HCT116 (cell line): ENCODE measurements at regions not wholly inside any gene's neighbourhood (a gene's known extent, or its start where the extent isn't known, plus 50 kb on each side); places are given as distances from the start of the nearest gene placed in this dataset.

Experiments used
- ATAC-seq: fragments of 200-7000 bp; cut with Tn5 transposase; 2 replicates; pipeline ENCODE4 v1.9.1; 2020; ENCODE audit warnings: mild to moderate bottlenecking, moderate library complexity
- BruUV-seq: library from RNA; stranded (reverse); fragments of 400-500 nt; replicated peaks from 2 replicates; lab custom pipeline; 2021; lab: Mats Ljungman, UMichigan
- CTCF ChIA-PET: fragments of 300-600 bp; sonication (Branson Sonifier 250); formaldehyde crosslinking; loops from one replicate; lab custom pipeline; 2021; ENCODE audit warnings: antibody characterized with exemption; lab: Charles Lee
- POLR2A ChIA-PET: fragments of 300-600, 350-600 bp; sonication (Branson Sonifier 250); formaldehyde crosslinking; loops from one replicate; lab custom pipeline; 2021; ENCODE audit warnings: antibody characterized with exemption; lab: Charles Lee
- RAD21 ChIA-PET, 2 experiments: fragments of 300-600 bp; sonication (Branson Sonifier 250); formaldehyde crosslinking; loops; one replicate each; lab custom pipeline; 2023; ENCODE audit warnings: low total read pairs in 2 of 2; ENCODE audit not compliant: uncharacterized antibody in 2 of 2, unreplicated experiment in 2 of 2, low non-redundant PET in 1 of 2; lab: Charles Lee
- DNase-seq: peaks from one replicate; pipeline ENCODE4 v3.0.0-alpha.2; 2010; ENCODE audit warnings: low read depth, low spot score
- H2AFZ ChIP-seq: fragments of 200-600 bp; shearing (Covaris generic), sonication (generic); 2 replicates; pipeline ENCODE4 v1.6.1; 2017; ENCODE audit warnings: low read depth, mixed run types, mixed read lengths, antibody characterized with exemption, low read length; ENCODE audit not compliant: poor library complexity, severe bottlenecking
- H3K27ac ChIP-seq: 2 replicates; pipeline ENCODE4 v1.5.1; 2012; ENCODE audit warnings: low read depth, low read length
- H3K27me3 ChIP-seq: fragments of 200-600 bp; sonication (generic); 2 replicates; pipeline ENCODE4 v1.6.1; 2016; ENCODE audit warnings: mixed run types, low read length, mixed read lengths; ENCODE audit not compliant: insufficient read depth
- H3K36me3 ChIP-seq, 2 experiments: fragments of 200-500 bp in 1 of 2; fragments of 200-600 bp in 1 of 2; sonication (Bioruptor generic) in 1 of 2; sonication (generic) in 1 of 2; 2 replicates each; pipeline versions ENCODE4 v1.5.1 to v1.6.1; 2014 to 2016; ENCODE audit warnings: low read length in 2 of 2, inconsistent platforms in 1 of 2, mixed read lengths in 1 of 2, mixed run types in 1 of 2; ENCODE audit not compliant: insufficient read depth in 2 of 2, control insufficient read depth in 1 of 2
- H3K4me1 ChIP-seq, 2 experiments: fragments of 200-600 bp in 1 of 2; sonication (generic) in 1 of 2; 2 replicates each; pipeline versions ENCODE4 v1.5.1 to v1.6.1; 2012 to 2017; ENCODE audit warnings: low read length in 2 of 2, inconsistent platforms in 1 of 2, mild to moderate bottlenecking in 1 of 2, mixed read lengths in 1 of 2, mixed run types in 1 of 2, moderate library complexity in 1 of 2; ENCODE audit not compliant: insufficient read depth in 2 of 2, control insufficient read depth in 1 of 2
- H3K4me2 ChIP-seq: fragments of 200-600 bp; sonication (generic); 2 replicates; pipeline ENCODE4 v1.6.1; 2017; ENCODE audit warnings: mixed run types, low read length, mixed read lengths
- H3K4me3 ChIP-seq, 2 experiments: fragments of 200-600 bp in 1 of 2; sonication (generic) in 1 of 2; replicated peaks in 1 of 2; 2 replicates each; pipeline ENCODE4 v1.5.1; 2011 to 2016; ENCODE audit warnings: low read length in 2 of 2, control low read depth in 1 of 2, low read depth in 1 of 2, mild to moderate bottlenecking in 1 of 2, mixed read lengths in 1 of 2, mixed run types in 1 of 2
- H3K79me2 ChIP-seq: fragments of 200-600 bp; sonication (generic); 2 replicates; pipeline ENCODE4 v1.6.1; 2017; ENCODE audit warnings: mild to moderate bottlenecking, mixed run types, low read length, moderate library complexity, mixed read lengths; ENCODE audit not compliant: insufficient read depth
- H3K9ac ChIP-seq: fragments of 200-600 bp; sonication (generic); 2 replicates; pipeline ENCODE4 v1.6.1; 2016; ENCODE audit warnings: low read length, mixed read lengths
- H3K9me2 ChIP-seq: fragments of 200-600 bp; sonication (generic), shearing (Covaris generic); 2 replicates; pipeline ENCODE4 v1.6.1; 2017; ENCODE audit warnings: mixed run types, mild to moderate bottlenecking, moderate library complexity; ENCODE audit not compliant: insufficient read depth
- H3K9me3 ChIP-seq, 2 experiments: fragments of 200-500 bp in 1 of 2; fragments of 200-600 bp in 1 of 2; sonication (Bioruptor generic) in 1 of 2; sonication (generic) in 1 of 2; 2 replicates each; pipeline ENCODE4 v1.6.1; 2014 to 2017; ENCODE audit warnings: low read length in 2 of 2, mixed read lengths in 2 of 2, inconsistent platforms in 1 of 2, low read depth in 1 of 2, mild to moderate bottlenecking in 1 of 2, mixed run types in 1 of 2, moderate library complexity in 1 of 2; ENCODE audit not compliant: control insufficient read depth in 1 of 2, insufficient read depth in 1 of 2
- H4K20me1 ChIP-seq: fragments of 200-600 bp; sonication (generic), shearing (Covaris generic); 2 replicates; pipeline ENCODE4 v1.6.1; 2017; ENCODE audit warnings: mixed run types, mild to moderate bottlenecking, moderate library complexity; ENCODE audit not compliant: insufficient read depth
- CEBPB ChIP-seq: IDR thresholded peaks from 2 replicates; pipeline ENCODE4 v1.6.1; 2012; ENCODE audit warnings: low read depth
- ELF1 ChIP-seq: IDR thresholded peaks from 2 replicates; pipeline ENCODE4 v1.6.1; 2012; ENCODE audit warnings: low read depth, borderline replicate concordance
- EZH2 ChIP-seq: fragments of 200-600 bp; sonication (generic); IDR thresholded peaks from 2 replicates; pipeline ENCODE4 v1.6.1; 2017; ENCODE audit warnings: antibody characterized with exemption, mixed run types
- FOSL1 ChIP-seq: IDR thresholded peaks from 2 replicates; pipeline ENCODE4 v1.6.1; 2012; ENCODE audit warnings: low read depth
- MAX ChIP-seq: IDR thresholded peaks from 2 replicates; pipeline ENCODE4 v1.6.1; 2012
- POLR2AphosphoS5 ChIP-seq: IDR thresholded peaks from 2 replicates; pipeline ENCODE4 v1.6.1; 2011; ENCODE audit warnings: mild to moderate bottlenecking, low read depth, low read length, moderate library complexity
- RAD21 ChIP-seq: IDR thresholded peaks from 2 replicates; pipeline ENCODE4 v1.6.1; 2012; ENCODE audit warnings: low read depth, mild to moderate bottlenecking
- REST ChIP-seq: IDR thresholded peaks from 2 replicates; pipeline ENCODE4 v1.6.1; 2012; ENCODE audit warnings: low read depth
- SIN3A ChIP-seq: IDR thresholded peaks from 2 replicates; pipeline ENCODE4 v1.6.1; 2012; ENCODE audit warnings: low read depth
- YY1 ChIP-seq: IDR thresholded peaks from 2 replicates; pipeline ENCODE4 v1.6.1; 2011; ENCODE audit warnings: low read length, low read depth, moderate library complexity, mild to moderate bottlenecking; ENCODE audit not compliant: insufficient replicate concordance; ENCODE audit errors: extremely low read depth
- ZFX ChIP-seq: fragments of 450-650 bp; IDR thresholded peaks from 2 replicates; pipeline ENCODE4 v1.6.1; 2017
- intact Hi-C: fragments of 100-400 bp; cut with micrococcal nuclease; formaldehyde crosslinking; loops from 2 replicates; pipeline ENCODE4 v1.10.0; 2022

- Histone ChIP-seq H3K79me2 (no peaks in the 10 kb centered on the region), H3K9me2 (no peaks in the 10 kb centered on the region), H3K36me3 (no peaks in the 10 kb centered on the region), H3K27me3 (no peaks in the 10 kb centered on the region), H3K27ac (no peak overlapping the region), H3K9ac (no peak overlapping the region), H4K20me1 (no peaks in the 10 kb centered on the region), H2AFZ (no peak overlapping the region), H3K4me2 (no peak overlapping the region), H3K4me1 (no peaks in the 10 kb centered on the region), H3K9me3 (peaks cover 5 to 10% of the 10 kb centered on the region in 2 experiments; a peak in 2 of 4 replicates), H3K4me3 (no peak overlapping the region)
- intact Hi-C loops: no loop called here
- ATAC-seq: no peak
- BruUV-seq: no TSS peak
- ChIA-PET CTCF (no interaction called here), POLR2A (no interaction called here), RAD21 (no interaction called here)
- TF ChIP-seq POLR2AphosphoS5 (no peak), REST (no peak), CEBPB (no peak), ELF1 (no peak), EZH2 (no peak), SIN3A (no peak), ZFX (no peak), RAD21 (no peak), YY1 (no peak), MAX (no peak), FOSL1 (no peak)
- no peak for DNase-seq
Measured at GRCh38 chr2:35204881-35205280, 1150.7 kb upstream of the CRIM1 start.
